Body of pancreas (tissue), 4 donors: ENCODE measurements at regions not wholly inside any gene's neighbourhood (a gene's known extent, or its start where the extent isn't known, plus 50 kb on each side); places are given as distances from the start of the nearest gene placed in this dataset.

Source experiments
- POLR2A ChIP-seq, 3 donors: fragments of 450-650 bp; IDR thresholded peaks; one replicate each; pipeline ENCODE4 v1.6.1; 2016; ENCODE audit warnings: antibody characterized with exemption in 3 of 3, mild to moderate bottlenecking in 2 of 3
- TF ChIP-seq, protein P1 (sequence below), 7 experiments: fragments of 450-650 bp in 4 of 7; fragments of 200-600 bp in 3 of 7; sonication (generic) in 3 of 7; IDR thresholded peaks; one replicate each; pipeline ENCODE4 v1.5.1; 2016 to 2019; ENCODE audit warnings: antibody characterized with exemption in 7 of 7

DNA sequence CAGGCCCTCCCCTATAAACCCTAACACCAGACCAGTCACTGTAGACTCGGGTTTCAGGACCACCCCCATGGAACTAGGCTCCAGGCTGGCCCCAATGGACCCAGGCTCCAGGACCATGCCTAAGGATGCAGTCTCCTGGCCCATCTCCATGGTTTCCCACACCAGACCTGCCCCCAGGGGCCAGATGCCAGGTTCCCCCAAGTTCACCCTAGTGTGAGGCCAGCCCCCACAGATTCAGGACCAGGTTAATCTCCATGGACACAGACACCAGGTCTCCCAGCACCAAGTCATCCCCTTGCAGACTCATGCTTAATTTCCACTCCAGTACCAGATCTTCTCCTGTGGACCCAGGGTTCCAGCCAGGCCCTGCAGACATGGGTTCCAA is 103.8 kb upstream of the LANCL2 start:
- TF ChIP-seq, protein P1, sequence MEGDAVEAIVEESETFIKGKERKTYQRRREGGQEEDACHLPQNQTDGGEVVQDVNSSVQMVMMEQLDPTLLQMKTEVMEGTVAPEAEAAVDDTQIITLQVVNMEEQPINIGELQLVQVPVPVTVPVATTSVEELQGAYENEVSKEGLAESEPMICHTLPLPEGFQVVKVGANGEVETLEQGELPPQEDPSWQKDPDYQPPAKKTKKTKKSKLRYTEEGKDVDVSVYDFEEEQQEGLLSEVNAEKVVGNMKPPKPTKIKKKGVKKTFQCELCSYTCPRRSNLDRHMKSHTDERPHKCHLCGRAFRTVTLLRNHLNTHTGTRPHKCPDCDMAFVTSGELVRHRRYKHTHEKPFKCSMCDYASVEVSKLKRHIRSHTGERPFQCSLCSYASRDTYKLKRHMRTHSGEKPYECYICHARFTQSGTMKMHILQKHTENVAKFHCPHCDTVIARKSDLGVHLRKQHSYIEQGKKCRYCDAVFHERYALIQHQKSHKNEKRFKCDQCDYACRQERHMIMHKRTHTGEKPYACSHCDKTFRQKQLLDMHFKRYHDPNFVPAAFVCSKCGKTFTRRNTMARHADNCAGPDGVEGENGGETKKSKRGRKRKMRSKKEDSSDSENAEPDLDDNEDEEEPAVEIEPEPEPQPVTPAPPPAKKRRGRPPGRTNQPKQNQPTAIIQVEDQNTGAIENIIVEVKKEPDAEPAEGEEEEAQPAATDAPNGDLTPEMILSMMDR (IDR thresholded peaks at IDR 0.05) = no peak
- no peak for TF ChIP-seq POLR2A (IDR thresholded peaks at IDR 0.05)
